ENCODE measurements at regions not wholly inside any gene's neighbourhood (a gene's known extent, or its start where the extent isn't known, plus 50 kb on each side); places are given as distances from the start of the nearest gene placed in this dataset.

- TF ChIP-seq, protein P1, sequence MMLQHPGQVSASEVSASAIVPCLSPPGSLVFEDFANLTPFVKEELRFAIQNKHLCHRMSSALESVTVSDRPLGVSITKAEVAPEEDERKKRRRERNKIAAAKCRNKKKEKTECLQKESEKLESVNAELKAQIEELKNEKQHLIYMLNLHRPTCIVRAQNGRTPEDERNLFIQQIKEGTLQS (IDR thresholded peaks at IDR 0.05; ENCODE audit: borderline replicate concordance, extremely low read depth, low read depth, low read length) = no peak
- TF ChIP-seq POLR2A (IDR thresholded peaks at IDR 0.05; ENCODE audit: low read depth, low read length) (no peak), POLR2AphosphoS5 (IDR thresholded peaks at IDR 0.05; ENCODE audit: low read length) (no peak), SMC3 (IDR thresholded peaks at IDR 0.05; ENCODE audit: borderline replicate concordance, low read length) (no peak), HCFC1 (IDR thresholded peaks at IDR 0.05; ENCODE audit: low read length) (no peak), EP300 (IDR thresholded peaks at IDR 0.05; ENCODE audit: borderline replicate concordance in 1 of 2, control insufficient read depth in 1 of 2, low read depth in 2 of 2, low read length in 2 of 2) (no peak), DPF2 (IDR thresholded peaks at IDR 0.05) (no peak), ZNF274 (IDR thresholded peaks at IDR 0.05; ENCODE audit: insufficient read depth, insufficient read length) (no peak)
Observed at GRCh38 chr17:33567223-33567622, 274.1 kb upstream of the ASIC2 start.

All from GM12878 (cell line).